Right renal pelvis (tissue), 4 donors: ENCODE measurements at regions not wholly inside any gene's neighbourhood (a gene's known extent, or its start where the extent isn't known, plus 50 kb on each side); places are given as distances from the start of the nearest gene placed in this dataset.

Experiments used
- DNase-seq, 4 donors: peaks; one replicate each; pipeline ENCODE4 v3.0.0-alpha.2; 2013; ENCODE audit warnings: low read depth in 4 of 4, low spot score in 3 of 4, missing footprints in 1 of 4

- no peak for DNase-seq
Observed at GRCh38 chr4:52231526-52231925, 180.4 kb downstream of the SPATA18 start.

GRCh38 chr4:52234561-52235440, 183.7 kb downstream of the SPATA18 start:
- peak; percentile 50 to 70 (median 56) for DNase-seq

- DNase-seq = peak; percentile 38 to 73 (median 62)
Observed at GRCh38 chr4:52235552-52236201, 184.6 kb downstream of the SPATA18 start.

DNA sequence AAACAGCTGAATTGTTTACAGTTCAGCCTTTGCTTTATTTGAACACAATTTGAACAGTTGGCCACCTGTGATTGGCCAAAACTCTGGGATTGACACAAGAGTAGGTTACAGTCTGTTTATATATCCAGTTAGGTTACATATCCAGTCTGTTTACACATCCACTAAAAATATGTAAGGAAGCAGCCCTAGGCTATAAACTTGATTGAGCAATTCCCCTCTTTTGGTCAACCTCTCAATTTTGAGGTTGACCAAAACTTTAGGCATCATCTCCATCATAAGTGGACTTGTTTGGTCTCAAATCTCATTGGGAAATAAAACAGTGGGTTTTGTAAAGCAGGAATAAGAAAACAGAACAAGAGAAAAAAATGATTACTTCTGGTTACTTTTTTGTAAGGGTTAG, 190.8 kb downstream of the SPATA18 start:
- no peak for DNase-seq

DNA sequence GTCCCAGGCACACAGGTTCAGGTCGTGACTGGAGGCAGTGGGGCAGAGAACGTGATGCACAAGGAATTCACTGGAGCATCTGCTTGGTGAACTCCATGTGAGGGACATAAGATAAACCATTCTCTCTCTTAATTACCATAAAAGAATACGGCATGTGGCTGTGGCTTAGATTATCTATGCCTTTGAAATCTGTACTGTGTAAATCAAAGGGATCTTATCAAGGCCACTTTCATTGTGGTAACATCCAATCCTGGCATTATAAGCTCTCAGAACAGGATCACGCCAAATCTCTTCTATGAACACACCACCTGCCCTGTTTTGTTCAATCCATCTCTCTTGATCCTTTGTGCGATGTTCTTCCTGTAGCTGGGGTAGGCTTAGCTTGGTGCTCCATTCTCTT, 192.3 kb downstream of the SPATA18 start:
- no peak for DNase-seq

DNA sequence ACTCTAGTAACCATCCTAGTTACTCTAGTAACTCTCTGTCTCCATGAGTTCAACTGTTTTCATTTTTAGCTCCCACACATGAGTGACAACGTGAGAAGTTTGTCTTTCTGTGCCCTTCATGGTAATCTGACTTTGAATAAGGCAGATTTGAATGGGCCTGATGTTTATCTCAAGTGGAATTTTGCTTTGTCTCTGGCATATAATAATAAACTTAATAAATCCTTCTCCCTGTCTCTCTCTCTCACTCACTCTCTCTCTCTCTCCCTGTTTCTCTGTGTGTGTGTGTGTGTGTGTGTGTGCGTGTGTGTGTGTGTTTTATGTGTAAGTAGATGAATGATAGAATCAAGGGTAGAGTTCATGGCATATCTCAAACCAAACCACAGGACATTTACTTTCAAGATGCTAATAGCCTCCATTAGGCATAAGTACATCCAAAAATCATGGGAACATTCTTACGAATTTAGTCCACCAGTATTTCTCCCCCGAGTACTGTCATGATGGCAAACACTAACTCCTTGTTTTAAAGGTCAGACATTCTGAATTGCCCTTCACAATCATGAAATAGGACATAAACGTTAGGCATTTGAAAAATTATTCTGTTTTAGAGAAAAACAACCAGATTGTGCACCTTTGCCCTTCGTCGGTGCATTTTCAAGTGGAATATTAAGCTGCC, 193.1 kb downstream of the SPATA18 start:
- no peak for DNase-seq

DNA sequence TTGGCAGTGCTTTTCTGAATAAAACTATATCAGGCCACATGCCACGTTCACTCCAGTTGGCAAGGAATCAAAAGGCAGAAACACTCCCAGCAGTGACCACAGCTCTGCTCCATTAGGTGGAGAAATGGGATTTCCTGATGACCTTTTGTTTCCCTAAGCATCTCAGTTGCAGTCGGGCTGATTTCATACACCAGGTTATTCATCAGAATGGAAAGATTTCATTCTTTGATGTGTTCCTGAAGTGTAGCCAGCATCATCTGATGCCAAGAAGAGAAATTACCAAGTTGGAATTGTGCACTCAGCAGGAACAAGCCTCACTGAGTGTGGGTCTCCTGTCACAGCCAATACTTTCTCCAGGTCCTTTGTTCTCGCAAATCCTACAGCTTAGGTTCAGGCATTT, 193.7 kb downstream of the SPATA18 start:
- DNase-seq = no peak

GRCh38 chr4:52246827-52247226, 195.7 kb downstream of the SPATA18 start:
- no peak for DNase-seq

DNA sequence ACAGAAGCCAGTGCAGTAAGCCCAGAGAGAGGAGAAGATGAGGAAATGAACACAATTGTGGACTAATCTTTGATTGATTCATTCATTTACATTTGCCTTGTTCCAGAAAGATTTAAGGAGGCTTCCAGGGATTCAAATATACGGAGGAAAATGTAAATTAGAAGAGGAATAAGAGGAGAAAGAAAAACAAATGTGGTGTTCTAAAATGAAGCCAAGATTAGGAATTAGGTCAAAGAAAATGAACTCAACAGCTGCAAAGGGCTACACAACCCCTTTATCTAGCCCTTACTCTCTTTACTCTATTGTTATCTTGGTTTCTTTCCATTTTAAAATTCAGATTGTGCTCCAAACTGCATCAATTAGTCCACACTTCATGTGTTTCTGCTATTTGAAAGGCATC, 196.8 kb downstream of the SPATA18 start:
- DNase-seq = no peak

DNA sequence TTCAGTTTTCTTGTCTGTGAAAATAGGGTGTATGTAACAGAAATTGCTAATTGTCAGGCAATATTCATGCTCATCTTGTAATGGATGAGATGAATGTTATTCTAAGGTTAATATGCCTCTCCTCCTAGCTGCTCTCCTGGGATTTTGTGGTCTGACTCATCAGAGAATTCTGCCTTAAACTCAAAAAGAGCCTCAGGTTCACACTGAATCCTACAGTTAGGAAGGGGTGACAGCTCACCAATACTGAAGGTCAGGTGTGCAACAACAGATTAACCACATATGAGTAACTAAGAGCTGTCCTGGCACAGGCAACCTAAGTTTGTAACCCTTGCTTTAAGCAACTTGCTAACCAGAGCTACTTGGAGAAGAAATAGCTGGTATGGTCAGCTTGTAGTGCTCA, 197.7 kb downstream of the SPATA18 start:
- DNase-seq = no peak

GRCh38 chr4:52249581-52249980, 198.5 kb downstream of the SPATA18 start:
- no peak for DNase-seq

DNA sequence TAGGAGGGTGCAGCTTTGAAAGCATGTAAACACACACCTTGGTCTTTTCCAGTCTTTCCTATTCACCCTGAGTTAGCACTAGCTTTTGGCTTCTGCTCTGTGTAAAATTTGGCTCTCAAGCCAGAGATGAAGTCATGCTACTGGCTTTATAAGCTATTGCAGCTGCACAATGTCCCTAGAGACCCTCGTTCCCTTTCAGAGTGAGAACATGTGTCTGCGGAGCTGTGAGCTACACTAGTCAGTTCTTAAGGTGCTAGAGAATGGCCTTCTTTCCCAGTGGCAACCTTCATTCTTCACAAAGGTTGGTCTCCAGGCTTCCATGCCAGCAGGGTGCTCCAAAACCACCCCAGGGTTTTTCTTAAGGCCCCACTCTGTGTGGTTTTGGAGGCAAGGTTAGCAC, 199.1 kb downstream of the SPATA18 start:
- peak in 2 of 4 donors; percentile 53 to 59 for DNase-seq

- no peak for DNase-seq
Observed at GRCh38 chr4:52251864-52252263, 200.8 kb downstream of the SPATA18 start.

DNA sequence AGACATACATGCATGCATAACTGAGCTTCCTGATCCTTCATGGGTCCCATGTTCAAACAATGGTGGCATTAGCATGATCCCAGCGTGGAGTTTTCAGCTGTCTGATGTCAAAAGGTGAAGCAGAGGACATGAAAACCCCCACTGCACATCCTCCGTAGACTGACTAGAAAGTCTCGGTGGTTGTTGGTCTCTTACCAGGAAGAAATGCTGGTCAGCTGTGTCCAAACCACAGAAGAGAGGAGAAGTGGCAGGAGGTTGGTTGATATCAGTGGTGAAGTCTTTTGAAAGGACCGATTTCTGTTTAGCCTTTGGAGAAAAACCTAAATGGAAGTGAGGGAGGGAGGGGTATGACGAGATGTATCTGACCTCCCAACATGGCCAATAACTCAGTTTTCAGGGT, 201.9 kb downstream of the SPATA18 start:
- DNase-seq = no peak

DNA sequence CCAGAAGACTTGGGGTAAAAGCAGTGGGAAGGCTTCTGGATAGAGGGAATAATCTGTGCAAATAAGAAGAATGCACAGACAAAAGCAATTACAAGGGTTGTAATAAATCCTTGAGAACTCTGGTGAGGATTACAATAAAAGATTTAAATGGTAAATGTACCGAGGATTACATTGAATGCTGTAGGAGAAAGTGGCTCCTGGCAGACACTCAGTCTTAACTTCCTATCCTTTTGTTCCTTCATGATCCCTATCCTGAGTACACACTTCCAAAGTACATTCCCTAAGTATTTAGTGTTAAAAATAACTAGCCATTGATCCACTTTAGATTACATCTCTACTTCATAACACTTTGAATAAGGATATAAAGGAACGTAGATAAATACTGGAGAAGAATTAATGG, 205.4 kb downstream of the SPATA18 start:
- DNase-seq = no peak

- DNase-seq = no peak
Observed at GRCh38 chr4:52259978-52260377, 208.9 kb downstream of the SPATA18 start.

DNA sequence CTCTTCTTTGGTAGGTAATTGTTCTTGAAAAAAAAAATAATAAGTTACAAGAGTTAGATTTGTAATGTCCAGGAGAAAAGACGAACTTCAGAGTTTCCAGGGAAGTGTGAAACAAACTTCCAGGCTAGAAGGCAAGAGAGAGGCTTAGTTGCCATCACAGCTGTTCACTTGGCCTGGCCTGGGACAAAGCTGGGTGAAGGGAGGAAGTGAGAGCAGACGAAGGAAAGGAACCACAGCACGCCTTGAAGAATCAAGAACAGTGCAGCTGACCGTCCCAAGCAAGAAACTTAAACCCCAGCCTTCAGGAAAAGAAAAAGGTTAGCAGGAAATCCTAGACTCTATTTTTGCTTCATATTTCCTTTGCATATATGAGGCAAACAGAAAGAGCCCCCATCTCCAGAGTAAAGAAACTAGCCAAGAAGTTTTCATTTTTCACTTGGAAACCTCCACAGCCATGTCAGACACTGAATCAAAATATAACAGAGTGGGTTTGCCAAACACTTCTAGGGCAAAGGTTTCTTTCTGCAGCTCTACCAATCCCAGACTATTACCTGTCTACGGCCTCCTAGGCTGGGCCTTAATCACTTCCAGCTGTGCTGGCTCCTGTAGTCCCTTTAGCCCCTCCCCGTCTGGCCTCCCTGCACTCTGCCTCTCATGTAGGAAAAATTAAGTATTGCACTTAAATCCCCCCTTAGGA, 209.6 kb downstream of the SPATA18 start:
- DNase-seq = no peak

GRCh38 chr4:52263607-52264006, 212.5 kb downstream of the SPATA18 start:
- DNase-seq = no peak

DNA sequence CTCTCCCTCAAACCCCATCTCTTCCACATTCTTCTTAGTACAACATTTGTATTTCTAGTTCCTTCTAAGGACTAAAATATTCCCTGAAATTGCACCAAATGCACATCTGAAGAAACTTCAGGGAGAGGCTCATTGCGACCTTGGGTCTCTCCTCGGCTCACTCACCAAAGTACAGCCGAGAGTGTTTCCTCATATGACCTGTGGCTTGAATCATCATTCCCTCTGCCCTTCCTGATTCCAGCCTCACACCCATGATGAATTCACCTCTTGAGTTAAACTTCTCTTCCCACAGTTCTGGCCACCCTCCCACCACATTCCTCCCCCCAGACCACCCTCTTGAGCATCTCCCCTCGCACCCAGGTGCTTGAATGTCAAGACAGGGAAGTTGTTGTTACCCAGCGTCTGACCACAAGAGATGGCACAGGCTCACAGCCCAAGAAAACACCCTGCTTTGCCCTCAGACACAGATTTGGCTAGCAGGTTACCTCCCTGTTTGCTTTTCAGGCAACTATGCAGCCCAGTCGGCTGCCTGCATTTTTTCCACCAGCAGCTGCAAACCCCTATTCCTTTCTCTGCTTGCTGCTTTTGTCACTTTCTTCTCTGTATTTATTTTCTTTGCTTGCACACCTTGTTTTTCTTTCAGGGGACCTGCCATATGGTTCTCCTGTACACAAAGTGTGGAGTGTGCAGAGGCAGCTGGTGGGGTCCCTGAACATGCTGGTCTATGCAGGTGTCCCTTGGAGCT, 214.8 kb downstream of the SPATA18 start:
- DNase-seq = no peak

DNA sequence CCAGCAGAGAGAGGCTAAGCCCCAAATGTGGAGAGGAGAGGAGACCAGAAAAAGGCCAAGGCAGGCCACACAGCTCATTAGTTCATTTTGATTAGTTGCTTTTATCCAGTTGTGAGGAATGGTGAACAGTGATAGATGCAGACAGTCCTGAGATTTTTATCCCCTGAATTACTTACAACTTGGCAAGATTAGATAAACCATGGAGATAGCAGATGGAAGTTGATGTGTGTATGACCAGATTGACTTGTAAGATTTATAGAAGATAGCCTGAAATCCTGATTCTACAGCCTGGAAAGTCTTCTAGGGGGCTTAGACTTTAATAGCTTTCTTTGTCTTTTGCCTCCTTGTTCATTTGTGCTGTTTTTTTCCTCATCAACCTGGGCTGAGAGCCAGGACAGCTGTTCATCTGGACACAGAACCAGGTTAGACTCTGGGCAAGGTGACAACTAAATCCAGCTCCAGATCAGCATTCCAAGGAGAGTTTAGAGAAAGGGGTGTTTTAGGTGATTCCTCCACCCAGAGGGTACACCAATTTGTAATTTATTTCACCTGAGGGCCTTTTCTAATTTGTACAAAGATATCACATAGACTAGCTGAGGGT, 215.5 kb downstream of the SPATA18 start:
- DNase-seq = no peak
